K562 (cell line): ENCODE measurements at regions not wholly inside any gene's neighbourhood (a gene's known extent, or its start where the extent isn't known, plus 50 kb on each side); places are given as distances from the start of the nearest gene placed in this dataset.

Experiments used
- ATAC-seq: fragments of 200-7000 bp; cut with Tn5 transposase; 3 replicates; pipeline ENCODE4 v1.9.1; 2020; ENCODE audit warnings: moderate library complexity
- BruUV-seq: library from RNA; stranded (reverse); fragments of 400-500 nt; replicated peaks from 2 replicates; lab custom pipeline; 2021; lab: Mats Ljungman, UMichigan
- CTCF ChIA-PET: fragments of 300-600 bp; formaldehyde crosslinking; extraction: SDS; loops from one replicate; lab custom pipeline; 2021; ENCODE audit warnings: low intra/inter-chr PET ratio; lab: Yijun Ruan, JAX
- POLR2A ChIA-PET: fragments of 300-600, 350-650 bp; sonication (Branson Sonifier 250); formaldehyde crosslinking; extraction: SDS; loops from one replicate; lab custom pipeline; 2021; ENCODE audit warnings: antibody characterized with exemption, inconsistent platforms; lab: Yijun Ruan, JAX
- DNase-seq, 4 experiments: peaks; one replicate each; pipeline versions ENCODE4 v3.0.0 to v3.0.0-alpha.2; 2011 to 2018; ENCODE audit warnings: low spot score in 3 of 4, mixed read lengths in 3 of 4; ENCODE audit errors: extremely low read depth in 1 of 4
- FAIRE-seq: peaks from 2 replicates; lab custom pipeline; 2011; peaks lifted over from hg19 to GRCh38; lab: Jason Lieb, UNC
- H2AFZ ChIP-seq: 2 replicates; pipeline ENCODE4 v1.6.0; 2011; ENCODE audit warnings: low read depth, low read length, control low read depth, inconsistent platforms
- H3K27ac ChIP-seq: fragments of 200-600 bp; 3 replicates; pipeline ENCODE4 v1.8.0; 2011; ENCODE audit warnings: low read depth, mild to moderate bottlenecking, control low read depth, inconsistent platforms, low read length, moderate library complexity, mixed read lengths; ENCODE audit errors: extremely low read depth
- H3K27me3 ChIP-seq, 2 experiments: fragments of 300-600 bp in 1 of 2; 2 replicates in 1 of 2; 3 replicates in 1 of 2; pipeline versions ENCODE4 v1.6.0 to v1.8.0; 2011; ENCODE audit warnings: inconsistent platforms in 2 of 2, low read length in 2 of 2, mild to moderate bottlenecking in 1 of 2, mixed read lengths in 1 of 2, moderate library complexity in 1 of 2; ENCODE audit not compliant: control insufficient read depth in 2 of 2, insufficient read depth in 2 of 2
- H3K36me3 ChIP-seq: fragments of 300-600 bp; 3 replicates; pipeline ENCODE4 v1.8.0; 2011; ENCODE audit warnings: mild to moderate bottlenecking, low read length, inconsistent platforms; ENCODE audit not compliant: control insufficient read depth, insufficient read depth
- H3K4me1 ChIP-seq, 2 experiments: fragments of 200-600 bp in 1 of 2; replicated peaks in 1 of 2; 2 replicates in 1 of 2; 3 replicates in 1 of 2; pipeline versions ENCODE4 v1.5.1 to v1.8.0; 2011; ENCODE audit warnings: inconsistent platforms in 2 of 2, low read length in 2 of 2, mild to moderate bottlenecking in 1 of 2, mixed read lengths in 1 of 2, moderate library complexity in 1 of 2; ENCODE audit not compliant: control insufficient read depth in 2 of 2, insufficient read depth in 2 of 2
- H3K4me2 ChIP-seq: 2 replicates; pipeline ENCODE4 v1.6.1; 2011; ENCODE audit warnings: low read length, control low read depth, inconsistent platforms, mixed read lengths; ENCODE audit not compliant: insufficient read depth
- H3K4me3 ChIP-seq: fragments of 200-600 bp; sonication (generic), shearing (Covaris generic); 2 replicates; pipeline ENCODE4 v1.5.1; 2016; ENCODE audit warnings: control low read depth, inconsistent platforms
- H3K79me2 ChIP-seq: fragments of 200-600 bp; 3 replicates; pipeline ENCODE4 v1.8.0; 2011; ENCODE audit warnings: low read length, inconsistent platforms; ENCODE audit not compliant: control insufficient read depth, insufficient read depth
- H3K9ac ChIP-seq, 2 experiments: 2 replicates each; pipeline versions ENCODE4 v1.6.0 to v1.6.1; 2011; ENCODE audit warnings: low read depth in 2 of 2, low read length in 2 of 2, control low read depth in 1 of 2, inconsistent platforms in 1 of 2, mild to moderate bottlenecking in 1 of 2, mixed read lengths in 1 of 2; ENCODE audit not compliant: insufficient read depth in 1 of 2
- H3K9me1 ChIP-seq: one replicate; pipeline ENCODE4 v1.6.0; 2011; ENCODE audit warnings: inconsistent platforms, mild to moderate bottlenecking, low read length, moderate library complexity; ENCODE audit not compliant: control insufficient read depth, insufficient read depth
- H3K9me3 ChIP-seq: replicated peaks from 2 replicates; pipeline ENCODE4 v1.5.1; 2011; ENCODE audit warnings: low read depth, low read length, inconsistent platforms; ENCODE audit not compliant: control insufficient read depth, insufficient read depth
- H4K20me1 ChIP-seq: replicated peaks from 2 replicates; pipeline ENCODE4 v1.6.1; 2011; ENCODE audit warnings: low read length, inconsistent platforms, mixed read lengths; ENCODE audit not compliant: control insufficient read depth, insufficient read depth
- KDM4B ChIP-seq, 2 experiments: fragments of 450-650 bp in 1 of 2; sonication (generic) in 1 of 2; IDR thresholded peaks; 2 replicates each; pipeline ENCODE4 v1.6.1; 2016 to 2017; ENCODE audit warnings: borderline replicate concordance in 2 of 2, antibody characterized with exemption in 1 of 2, low read depth in 1 of 2, mild to moderate bottlenecking in 1 of 2
- NELFE ChIP-seq: IDR thresholded peaks from 2 replicates; pipeline ENCODE4 v1.6.1; 2011; ENCODE audit warnings: mild to moderate bottlenecking; ENCODE audit not compliant: insufficient read depth, insufficient read length
- POLR2A ChIP-seq: fragments of 450-650 bp; conservative IDR thresholded peaks from 2 replicates; pipeline ENCODE4 v1.6.1; 2016
- ZNF174 ChIP-seq: fragments of 250-450 bp; sonication (Bioruptor Pico); IDR thresholded peaks from 2 replicates; pipeline ENCODE4 v1.4.0; 2020; ENCODE audit warnings: mild to moderate bottlenecking
- ZZZ3 ChIP-seq: fragments of 450-650 bp; IDR thresholded peaks from 2 replicates; pipeline ENCODE4 v1.6.1; 2016; ENCODE audit warnings: antibody characterized with exemption, mild to moderate bottlenecking, moderate library complexity
- WGBS: fragments of 100-300 bp; shearing (Covaris generic); methylation state at CpG from one replicate; pipeline ENCODE4 v1.1.6; 2016; ENCODE audit warnings: low coverage, mixed read lengths; ENCODE audit not compliant: insufficient coverage; ENCODE audit errors: missing lambda C conversion rate; 5-methylcytosine and 5-hydroxymethylcytosine counted together
- in situ Hi-C: fragments of 300-500 bp; cut with MboI; formaldehyde crosslinking; loops from 4 replicates; pipeline ENCODE4 v1.15.0; 2018; ENCODE audit warnings: inconsistent platforms, mixed read lengths
- intact Hi-C: fragments of 100-400 bp; cut with micrococcal nuclease; formaldehyde crosslinking; loops from 2 replicates; pipeline ENCODE4 v1.14.2; 2022
- TF ChIP-seq, protein P1 (sequence below): fragments of 450-650 bp; formaldehyde crosslinking; conservative IDR thresholded peaks from 2 replicates; pipeline ENCODE4 v1.4.0; 2022; ENCODE audit warnings: mild to moderate bottlenecking, missing genetic modification characterization
- TF ChIP-seq, protein P2 (sequence below), 2 experiments: fragments of 450-650 bp; IDR thresholded peaks; 2 replicates each; pipeline ENCODE4 v1.6.1; 2016

DNA sequence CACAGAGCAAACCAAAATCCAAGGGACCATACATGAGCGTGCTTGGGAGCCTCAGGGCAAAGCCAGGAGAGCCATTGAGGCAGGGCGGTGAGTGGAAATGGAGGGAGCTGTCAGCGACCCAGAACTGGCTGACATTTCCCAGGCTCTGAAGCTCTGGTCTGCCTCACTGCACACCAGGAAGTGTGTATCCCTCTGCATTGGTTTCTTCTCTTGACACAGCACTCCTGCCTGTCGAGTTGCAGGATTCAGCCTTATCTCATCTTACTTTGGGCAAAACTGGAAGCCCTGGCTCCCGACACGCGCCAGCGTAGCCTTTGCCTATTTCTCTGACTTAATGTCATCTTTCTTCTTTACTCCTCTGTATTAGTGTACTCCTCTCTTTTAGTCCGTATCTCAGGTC, 144.7 kb upstream of the HS3ST3A1 start:
- Histone ChIP-seq H3K36me3 (no peaks in the 10 kb centered on the region), H3K9me3 (no peaks in the 10 kb centered on the region), H3K4me1 (no peaks in the 10 kb centered on the region; a peak in 1 of 5 replicates), H3K9ac (no peak overlapping the region), H3K27me3 (no peaks in the 10 kb centered on the region; a peak in 1 of 5 replicates), H3K4me2 (no peak overlapping the region), H3K4me3 (no peak overlapping the region), H3K79me2 (no peaks in the 10 kb centered on the region), H4K20me1 (no peaks in the 10 kb centered on the region), H2AFZ (no peak overlapping the region), H3K9me1 (no peaks in the 10 kb centered on the region), H3K27ac (no peak overlapping the region)
- CTCF ChIA-PET: no interaction called here
- WGBS: 5% methylated on average over 8 of the region's 9 CpGs
- POLR2A ChIA-PET: no interaction called here
- TF ChIP-seq, protein P1, sequence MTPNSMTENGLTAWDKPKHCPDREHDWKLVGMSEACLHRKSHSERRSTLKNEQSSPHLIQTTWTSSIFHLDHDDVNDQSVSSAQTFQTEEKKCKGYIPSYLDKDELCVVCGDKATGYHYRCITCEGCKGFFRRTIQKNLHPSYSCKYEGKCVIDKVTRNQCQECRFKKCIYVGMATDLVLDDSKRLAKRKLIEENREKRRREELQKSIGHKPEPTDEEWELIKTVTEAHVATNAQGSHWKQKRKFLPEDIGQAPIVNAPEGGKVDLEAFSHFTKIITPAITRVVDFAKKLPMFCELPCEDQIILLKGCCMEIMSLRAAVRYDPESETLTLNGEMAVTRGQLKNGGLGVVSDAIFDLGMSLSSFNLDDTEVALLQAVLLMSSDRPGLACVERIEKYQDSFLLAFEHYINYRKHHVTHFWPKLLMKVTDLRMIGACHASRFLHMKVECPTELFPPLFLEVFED (CRISPR knock-in tag): no peak
- TF ChIP-seq, protein P2, sequence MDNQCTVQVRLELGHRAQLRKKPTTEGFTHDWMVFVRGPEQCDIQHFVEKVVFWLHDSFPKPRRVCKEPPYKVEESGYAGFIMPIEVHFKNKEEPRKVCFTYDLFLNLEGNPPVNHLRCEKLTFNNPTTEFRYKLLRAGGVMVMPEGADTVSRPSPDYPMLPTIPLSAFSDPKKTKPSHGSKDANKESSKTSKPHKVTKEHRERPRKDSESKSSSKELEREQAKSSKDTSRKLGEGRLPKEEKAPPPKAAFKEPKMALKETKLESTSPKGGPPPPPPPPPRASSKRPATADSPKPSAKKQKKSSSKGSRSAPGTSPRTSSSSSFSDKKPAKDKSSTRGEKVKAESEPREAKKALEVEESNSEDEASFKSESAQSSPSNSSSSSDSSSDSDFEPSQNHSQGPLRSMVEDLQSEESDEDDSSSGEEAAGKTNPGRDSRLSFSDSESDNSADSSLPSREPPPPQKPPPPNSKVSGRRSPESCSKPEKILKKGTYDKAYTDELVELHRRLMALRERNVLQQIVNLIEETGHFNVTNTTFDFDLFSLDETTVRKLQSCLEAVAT (IDR thresholded peaks at IDR 0.05): no peak
- no peak for TF ChIP-seq KDM4B (IDR thresholded peaks at IDR 0.05; ENCODE audit: borderline replicate concordance in 2 of 2, low read depth in 1 of 2)
- no peak for TF ChIP-seq POLR2A
- no peak for TF ChIP-seq NELFE
- no peak for TF ChIP-seq ZNF174
- no peak for TF ChIP-seq ZZZ3
- intact Hi-C loops (no loop called here), in situ Hi-C loops (no loop called here)
- FAIRE-seq (no peak), ATAC-seq (no peak), DNase-seq (no peak)
- BruUV-seq: no TSS peak
